ENCODE measurements at regions not wholly inside any gene's neighbourhood (a gene's known extent, or its start where the extent isn't known, plus 50 kb on each side); places are given as distances from the start of the nearest gene placed in this dataset.

DNA sequence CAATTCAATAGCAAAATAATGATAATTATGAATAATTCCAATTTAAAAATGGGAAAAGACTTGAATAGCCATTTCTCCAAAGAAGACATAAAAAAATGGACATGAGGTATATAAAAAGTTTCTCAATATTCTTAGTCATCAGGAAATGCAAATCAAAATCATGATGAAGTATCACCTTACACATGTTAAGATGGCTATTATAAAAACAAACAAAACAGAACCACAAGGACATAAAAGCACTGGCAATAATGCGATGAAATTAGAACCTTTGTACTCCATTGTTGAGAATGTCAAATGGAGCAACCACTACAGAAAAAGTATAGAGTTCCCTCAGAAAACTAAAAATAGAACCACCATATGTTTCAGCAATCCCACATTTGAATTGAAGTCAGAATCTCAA is 1186.1 kb downstream of the SLITRK5 start:
- Histone ChIP-seq H3K9ac (ENCODE audit: insufficient read depth in 1 of 2, low read depth in 2 of 2, low read length in 2 of 2) (no peak overlapping the region), H3K4me1 (replicated peaks in 1 of 2; ENCODE audit: control insufficient read depth in 2 of 2, insufficient read depth in 2 of 2, low read length in 2 of 2) (no peaks in the 10 kb centered on the region), H3K9me3 (replicated peaks; ENCODE audit: control insufficient read depth, insufficient read depth, low read depth, low read length) (no peaks in the 10 kb centered on the region), H4K20me1 (replicated peaks; ENCODE audit: control insufficient read depth, insufficient read depth, low read length) (no peaks in the 10 kb centered on the region), H3K4me2 (ENCODE audit: insufficient read depth, low read length) (no peak overlapping the region), H3K4me3 (no peak overlapping the region), H3K79me2 (ENCODE audit: control insufficient read depth, insufficient read depth, low read length) (no peaks in the 10 kb centered on the region), H3K27ac (ENCODE audit: extremely low read depth, low read depth, low read length) (no peak overlapping the region), H3K9me1 (ENCODE audit: control insufficient read depth, insufficient read depth, low read length) (no peaks in the 10 kb centered on the region), H2AFZ (ENCODE audit: low read depth, low read length) (no peak overlapping the region), H3K27me3 (ENCODE audit: control insufficient read depth in 2 of 2, insufficient read depth in 2 of 2, low read length in 2 of 2) (no peaks in the 10 kb centered on the region), H3K36me3 (ENCODE audit: control insufficient read depth, insufficient read depth, low read length) (no peaks in the 10 kb centered on the region)
- in situ Hi-C loops (cut with MboI), result no loop called here
- intact Hi-C loops (cut with micrococcal nuclease), result no loop called here
- FAIRE-seq (no peak), ATAC-seq (no peak), DNase-seq (ENCODE audit: extremely low read depth in 1 of 4, low spot score in 3 of 4) (no peak)
- POLR2A ChIA-PET, result no interaction called here
- TF ChIP-seq MCM2 (IDR thresholded peaks at IDR 0.05; ENCODE audit: low read depth), result no peak
- 0% methylated on average over 1 of the region's 1 CpG for WGBS (ENCODE audit: insufficient coverage, low coverage, missing lambda C conversion rate)
- CTCF ChIA-PET (ENCODE audit: low intra/inter-chr PET ratio), result no interaction called here
- BruUV-seq (replicated peaks), result no TSS peak

GRCh38 chr13:88862095-88862620 is 1191.0 kb downstream of the SLITRK5 start:
- H3K27me3 ChIP-seq (ENCODE audit: control insufficient read depth in 2 of 2, insufficient read depth in 2 of 2, low read length in 2 of 2), result no peaks in the 10 kb centered on the region
- no peak overlapping the region for H3K4me3 ChIP-seq
- BruUV-seq (replicated peaks), result no TSS peak
- no peak overlapping the region for H3K9ac ChIP-seq (ENCODE audit: insufficient read depth in 1 of 2, low read depth in 2 of 2, low read length in 2 of 2)
- DNase-seq (ENCODE audit: extremely low read depth in 1 of 4, low spot score in 3 of 4) (no peak), FAIRE-seq (no peak), ATAC-seq (no peak)
- in situ Hi-C loops (cut with MboI), result no loop called here
- H3K27ac ChIP-seq (ENCODE audit: extremely low read depth, low read depth, low read length), result no peak overlapping the region
- H3K36me3 ChIP-seq (ENCODE audit: control insufficient read depth, insufficient read depth, low read length), result no peaks in the 10 kb centered on the region
- no peaks in the 10 kb centered on the region for H3K79me2 ChIP-seq (ENCODE audit: control insufficient read depth, insufficient read depth, low read length)
- POLR2A ChIA-PET, result no interaction called here
- CTCF ChIA-PET (ENCODE audit: low intra/inter-chr PET ratio), result no interaction called here
- intact Hi-C loops (cut with micrococcal nuclease), result no loop called here
- no peak overlapping the region for H3K4me2 ChIP-seq (ENCODE audit: insufficient read depth, low read length)
- WGBS (ENCODE audit: insufficient coverage, low coverage, missing lambda C conversion rate), result 5% methylated on average over 2 of the region's 2 CpGs
- no peaks in the 10 kb centered on the region for H3K4me1 ChIP-seq (replicated peaks in 1 of 2; ENCODE audit: control insufficient read depth in 2 of 2, insufficient read depth in 2 of 2, low read length in 2 of 2)
- no peaks in the 10 kb centered on the region for H4K20me1 ChIP-seq (replicated peaks; ENCODE audit: control insufficient read depth, insufficient read depth, low read length)
- H3K9me1 ChIP-seq (ENCODE audit: control insufficient read depth, insufficient read depth, low read length), result no peaks in the 10 kb centered on the region
- H2AFZ ChIP-seq (ENCODE audit: low read depth, low read length), result no peak overlapping the region
- H3K9me3 ChIP-seq (replicated peaks; ENCODE audit: control insufficient read depth, insufficient read depth, low read depth, low read length), result no peaks in the 10 kb centered on the region
- TF ChIP-seq ZNF609 (CRISPR knock-in tag; IDR thresholded peaks at IDR 0.05; ENCODE audit: borderline replicate concordance) (no peak), ZNF444 (CRISPR knock-in tag; IDR thresholded peaks at IDR 0.05) (no peak), ZNF644 (tag; IDR thresholded peaks at IDR 0.05; ENCODE audit: low read depth) (no peak), SMC3 (conservative IDR thresholded peaks at IDR 0.05; ENCODE audit: insufficient read depth, low read depth, low read length) (no peak), KDM2B (CRISPR knock-in tag; IDR thresholded peaks at IDR 0.05) (no peak), MED1 (CRISPR knock-in tag; IDR thresholded peaks at IDR 0.05; ENCODE audit: borderline replicate concordance) (no peak), PURB (CRISPR knock-in tag; IDR thresholded peaks at IDR 0.05; ENCODE audit: low read depth) (no peak), ZNF384 (IDR thresholded peaks at IDR 0.05; ENCODE audit: low read depth, low read length) (no peak), MECOM (CRISPR knock-in tag; IDR thresholded peaks at IDR 0.05) (no peak), NR0B1 (IDR thresholded peaks at IDR 0.05; ENCODE audit: partially characterized antibody) (no peak), NCOR1 (IDR thresholded peaks at IDR 0.05) (no peak)

Measured in K562 (cell line).